GM06990 (cell line): ENCODE measurements at regions not wholly inside any gene's neighbourhood (a gene's known extent, or its start where the extent isn't known, plus 50 kb on each side); places are given as distances from the start of the nearest gene placed in this dataset.
"Not testable (repeated sequence)": the region's sequence is repeated elsewhere in the genome, so short reads cannot be mapped to it uniquely, and the experiment has no call there.

Source experiments
- DNase-seq: peaks from one replicate; pipeline ENCODE4 v3.0.0-alpha.2; 2011; ENCODE audit not compliant: insufficient read length; ENCODE audit errors: extremely low read depth
- H3K27me3 ChIP-seq: replicated peaks from 2 replicates; pipeline ENCODE4 v1.6.0; 2011; ENCODE audit warnings: low read length; ENCODE audit not compliant: control insufficient read depth, insufficient read depth
- H3K36me3 ChIP-seq: 2 replicates; pipeline ENCODE4 v1.5.1; 2011; ENCODE audit warnings: low read length; ENCODE audit not compliant: control insufficient read depth, insufficient read depth
- H3K4me3 ChIP-seq: replicated peaks from 2 replicates; pipeline ENCODE4 v1.5.1; 2011; ENCODE audit warnings: low read depth, mild to moderate bottlenecking, control low read depth, low read length
- TF ChIP-seq, protein P1 (sequence below): IDR thresholded peaks from 2 replicates; pipeline ENCODE4 v1.5.1; 2011; ENCODE audit warnings: low read length, control low read depth, mild to moderate bottlenecking, inconsistent platforms; ENCODE audit not compliant: insufficient read depth, poor library complexity, severe bottlenecking

DNA sequence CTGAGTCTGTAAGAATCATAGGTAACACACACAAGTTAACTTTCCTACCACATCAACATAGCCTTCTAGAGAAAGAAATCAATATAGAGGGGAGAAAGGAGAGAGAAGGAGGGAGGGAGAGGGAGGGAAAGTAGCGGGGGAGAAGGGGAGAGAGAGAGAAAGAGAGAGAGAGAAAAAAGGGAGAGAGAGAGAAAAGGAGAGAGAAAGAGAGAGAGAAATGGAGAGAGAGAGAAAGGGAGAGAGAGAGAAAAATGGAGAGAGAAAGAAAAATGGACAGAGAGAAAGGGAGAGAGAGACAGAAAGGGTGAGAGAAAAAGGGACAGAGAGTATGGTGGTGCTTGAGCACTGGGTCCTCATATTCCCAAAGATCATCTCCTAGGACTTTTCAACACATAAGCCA is 591.7 kb downstream of the ZEB2 start:
- Histone ChIP-seq H3K36me3 (no peaks in the 10 kb centered on the region), H3K27me3 (no peaks in the 10 kb centered on the region), H3K4me3 (no peak overlapping the region)
- TF ChIP-seq, protein P1, sequence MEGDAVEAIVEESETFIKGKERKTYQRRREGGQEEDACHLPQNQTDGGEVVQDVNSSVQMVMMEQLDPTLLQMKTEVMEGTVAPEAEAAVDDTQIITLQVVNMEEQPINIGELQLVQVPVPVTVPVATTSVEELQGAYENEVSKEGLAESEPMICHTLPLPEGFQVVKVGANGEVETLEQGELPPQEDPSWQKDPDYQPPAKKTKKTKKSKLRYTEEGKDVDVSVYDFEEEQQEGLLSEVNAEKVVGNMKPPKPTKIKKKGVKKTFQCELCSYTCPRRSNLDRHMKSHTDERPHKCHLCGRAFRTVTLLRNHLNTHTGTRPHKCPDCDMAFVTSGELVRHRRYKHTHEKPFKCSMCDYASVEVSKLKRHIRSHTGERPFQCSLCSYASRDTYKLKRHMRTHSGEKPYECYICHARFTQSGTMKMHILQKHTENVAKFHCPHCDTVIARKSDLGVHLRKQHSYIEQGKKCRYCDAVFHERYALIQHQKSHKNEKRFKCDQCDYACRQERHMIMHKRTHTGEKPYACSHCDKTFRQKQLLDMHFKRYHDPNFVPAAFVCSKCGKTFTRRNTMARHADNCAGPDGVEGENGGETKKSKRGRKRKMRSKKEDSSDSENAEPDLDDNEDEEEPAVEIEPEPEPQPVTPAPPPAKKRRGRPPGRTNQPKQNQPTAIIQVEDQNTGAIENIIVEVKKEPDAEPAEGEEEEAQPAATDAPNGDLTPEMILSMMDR = no peak
- no peak for DNase-seq

DNA sequence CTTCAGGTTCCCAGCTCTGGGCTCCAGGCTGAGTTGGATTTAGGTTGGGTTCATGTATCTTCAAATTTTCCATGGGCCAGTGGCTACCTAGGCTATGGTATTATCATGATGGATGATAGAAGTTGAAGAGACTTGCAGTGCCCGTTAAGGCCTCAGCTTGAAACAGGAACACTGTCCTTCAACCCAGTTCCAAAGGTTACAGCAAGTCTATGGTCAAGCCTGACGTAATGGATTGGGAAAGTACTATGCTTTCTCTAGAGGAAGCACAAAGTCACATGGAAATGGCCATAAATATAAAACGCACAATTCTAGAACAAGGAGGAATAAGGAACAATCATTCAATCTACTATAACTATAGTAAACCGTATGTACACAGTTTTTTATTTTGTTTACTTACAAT is 593.2 kb downstream of the ZEB2 start:
- TF ChIP-seq, protein P1 = no peak
- no peak overlapping the region for H3K4me3 ChIP-seq

DNA sequence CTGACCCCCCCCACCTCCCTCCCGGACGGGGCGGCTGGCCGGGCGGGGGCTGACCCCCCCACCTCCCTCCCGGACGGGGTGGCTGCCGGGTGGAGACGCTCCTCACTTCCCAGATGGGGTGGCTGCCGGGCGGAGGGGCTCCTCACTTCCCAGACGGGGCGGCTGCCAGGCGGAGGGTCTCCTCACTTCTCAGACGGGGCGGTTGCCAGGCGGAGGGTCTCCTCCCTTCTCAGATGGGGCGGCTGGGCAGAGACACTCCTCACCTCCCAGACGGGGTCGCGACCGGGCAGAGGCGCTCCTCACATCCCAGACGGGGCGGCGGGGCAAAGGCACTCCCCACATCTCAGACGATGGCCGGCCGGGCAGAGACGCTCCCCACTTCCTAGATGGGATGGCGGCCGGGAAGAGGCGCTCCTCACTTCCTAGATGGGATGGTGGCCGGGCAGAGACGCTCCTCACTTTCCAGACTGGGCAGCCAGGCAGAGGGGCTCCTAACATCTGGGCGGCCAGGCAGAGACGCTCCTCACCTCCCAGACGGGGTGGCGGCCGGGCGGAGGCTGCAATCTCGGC is 597.6 kb downstream of the ZEB2 start:
- H3K36me3 ChIP-seq, H3K4me3 ChIP-seq, DNase-seq, H3K27me3 ChIP-seq: not testable (repeated sequence)

More for the DNA sequence above, 593.2 kb downstream of the ZEB2 start:
- Histone ChIP-seq H3K27me3 (no peaks in the 10 kb centered on the region), H3K36me3 (no peaks in the 10 kb centered on the region)
- no peak for DNase-seq

DNA sequence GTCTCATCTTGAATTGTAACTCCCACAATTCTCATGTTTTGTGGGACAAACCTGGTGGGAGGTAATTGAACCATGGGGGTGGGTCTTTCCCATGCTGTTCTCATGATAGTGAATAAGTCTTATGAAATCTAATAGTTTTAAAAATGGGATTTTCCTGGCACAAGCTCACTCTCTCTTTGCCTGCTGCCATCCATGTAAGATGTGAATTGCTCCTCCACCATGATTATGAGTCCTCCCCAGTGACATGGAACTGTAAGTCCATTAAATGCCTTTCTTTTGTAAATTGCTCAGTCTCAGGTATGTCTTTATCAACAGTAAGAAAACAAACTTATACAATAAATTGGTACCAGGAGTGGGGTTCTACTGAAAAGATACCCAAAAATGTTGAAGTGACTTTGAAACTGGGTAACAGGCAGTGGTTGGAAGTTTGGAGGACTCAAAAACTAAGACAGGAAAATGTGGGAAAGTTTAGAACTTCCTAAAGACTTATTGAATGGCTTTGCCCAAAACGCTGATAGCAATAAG is 601.4 kb downstream of the ZEB2 start:
- DNase-seq = no peak
- Histone ChIP-seq H3K4me3 (no peak overlapping the region), H3K27me3 (no peaks in the 10 kb centered on the region), H3K36me3 (no peaks in the 10 kb centered on the region)
- TF ChIP-seq, protein P1 = no peak

DNA sequence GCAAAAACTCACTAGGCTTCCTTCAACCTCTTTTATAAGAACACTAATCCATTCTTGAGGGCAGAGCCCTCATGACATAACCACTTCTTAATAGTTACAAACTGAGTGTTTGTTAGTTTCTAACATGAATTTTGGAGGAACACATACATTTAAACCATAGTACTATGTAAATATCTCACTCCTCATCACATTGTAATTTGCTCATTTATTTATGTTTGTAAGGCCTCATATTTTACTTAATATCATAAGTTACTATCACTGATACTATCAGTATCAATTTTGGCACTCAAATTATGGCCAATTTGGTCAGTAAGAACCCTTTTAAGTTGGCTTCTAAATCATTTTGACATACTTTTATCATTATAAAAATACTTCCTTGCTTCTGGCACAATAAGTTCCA is 603.1 kb downstream of the ZEB2 start:
- no peak for DNase-seq
- H3K36me3 ChIP-seq = no peaks in the 10 kb centered on the region
- TF ChIP-seq, protein P1 = no peak
- H3K4me3 ChIP-seq = no peak overlapping the region
- no peaks in the 10 kb centered on the region for H3K27me3 ChIP-seq

DNA sequence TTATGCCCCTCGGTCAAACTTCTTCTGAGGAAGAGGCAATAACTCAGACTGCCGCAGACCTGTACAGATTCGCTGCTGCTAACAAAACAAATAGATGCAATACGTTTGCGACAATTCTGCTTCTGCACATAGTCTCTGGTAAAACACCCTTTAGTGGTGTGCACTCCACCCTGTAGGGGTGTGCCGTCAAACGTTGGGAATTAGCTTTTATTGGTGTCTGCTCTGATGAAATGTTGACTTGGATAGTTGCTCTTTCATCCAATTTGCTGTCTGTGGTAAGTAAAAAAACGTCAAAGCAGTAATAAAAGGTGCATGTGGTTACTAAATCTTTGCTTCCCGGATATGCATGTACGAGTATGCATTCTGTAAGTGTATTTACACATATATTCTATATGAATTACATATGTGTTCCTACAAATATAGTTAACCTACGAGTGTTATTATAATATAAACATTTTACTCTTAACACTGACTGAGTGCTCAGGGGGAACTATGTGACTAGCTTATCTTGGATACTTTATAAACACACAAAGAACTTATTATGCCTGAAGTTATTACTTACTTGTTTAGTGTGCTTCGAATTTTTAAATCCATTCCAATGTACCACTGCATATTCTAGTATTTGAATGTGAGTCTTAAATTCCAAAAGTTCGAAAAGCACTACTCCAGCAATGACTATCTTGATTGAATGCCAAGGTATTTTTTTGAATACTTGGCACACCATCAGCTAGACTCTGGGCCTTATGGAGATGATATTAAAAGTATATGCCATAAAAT is 610.2 kb downstream of the ZEB2 start:
- Histone ChIP-seq H3K36me3 (no peaks in the 10 kb centered on the region), H3K27me3 (no peaks in the 10 kb centered on the region), H3K4me3 (no peak overlapping the region)
- no peak for DNase-seq
- TF ChIP-seq, protein P1 = no peak
